CD4-positive, alpha-beta T cell treated with Interleukin-6 at 100 ng/mL for 8 hours (primary cell): ENCODE measurements at regions not wholly inside any gene's neighbourhood (a gene's known extent, or its start where the extent isn't known, plus 50 kb on each side); places are given as distances from the start of the nearest gene placed in this dataset.
"Not testable (repeated sequence)": the region's sequence is repeated elsewhere in the genome, so short reads cannot be mapped to it uniquely, and the experiment has no call there.

Experiments
- DNase-seq: peaks from one replicate; pipeline ENCODE4 v3.0.0-alpha.2; 2020; ENCODE audit warnings: mixed read lengths, low spot score

- no peak for DNase-seq
Observed at GRCh38 chr1:223022641-223023473, 120.2 kb downstream of the TLR5 start.

- no peak for DNase-seq
Observed at GRCh38 chr1:223023863-223024262, 119.2 kb downstream of the TLR5 start.

DNA sequence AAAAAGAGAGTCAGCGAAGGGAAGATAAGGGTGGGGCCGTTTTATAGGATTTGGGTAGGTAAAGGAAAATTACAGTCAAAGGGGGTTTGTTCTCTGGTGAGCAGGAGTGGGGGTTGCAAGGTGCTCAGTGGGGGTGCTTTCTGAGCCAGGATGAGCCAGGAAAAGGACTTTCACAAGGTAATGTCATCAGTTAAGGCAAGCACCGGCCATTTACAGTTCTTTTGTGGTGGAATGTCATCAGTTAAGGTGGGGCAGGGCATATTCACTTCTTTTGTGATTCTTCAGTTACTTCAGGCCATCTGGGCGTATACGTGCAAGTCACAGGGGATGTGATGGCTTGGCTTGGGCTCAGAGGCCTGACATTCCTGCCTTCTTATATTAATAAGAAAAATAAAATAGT lies 118.6 kb downstream of the TLR5 start:
- not testable (repeated sequence) for DNase-seq

DNA sequence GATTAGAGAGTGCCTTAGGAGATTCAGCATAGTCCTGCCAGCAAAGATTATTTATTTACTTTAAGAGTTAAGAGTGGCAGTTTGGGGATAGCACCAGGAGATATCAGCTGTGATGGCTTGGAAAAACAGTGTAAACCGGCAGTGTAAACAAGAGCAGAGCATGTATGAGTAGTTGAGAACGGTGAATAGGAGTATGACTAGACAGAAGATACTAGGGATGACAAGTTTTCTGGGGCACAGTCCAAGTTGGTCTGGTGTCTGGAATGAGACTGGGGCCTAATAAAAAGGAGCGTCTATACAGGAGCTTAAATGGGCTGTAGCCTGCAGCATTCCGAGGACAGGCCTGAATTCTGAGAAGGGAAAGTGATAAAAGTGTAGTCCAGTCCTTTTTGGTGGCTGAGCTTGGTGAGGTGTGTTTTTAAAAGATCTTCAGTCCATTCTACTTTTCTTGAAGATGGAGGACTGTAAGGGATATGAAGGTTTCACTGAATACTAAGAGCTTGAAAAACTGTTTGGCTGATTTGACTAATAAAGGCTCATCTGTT lies 117.8 kb downstream of the TLR5 start:
- not testable (repeated sequence) for DNase-seq

DNA sequence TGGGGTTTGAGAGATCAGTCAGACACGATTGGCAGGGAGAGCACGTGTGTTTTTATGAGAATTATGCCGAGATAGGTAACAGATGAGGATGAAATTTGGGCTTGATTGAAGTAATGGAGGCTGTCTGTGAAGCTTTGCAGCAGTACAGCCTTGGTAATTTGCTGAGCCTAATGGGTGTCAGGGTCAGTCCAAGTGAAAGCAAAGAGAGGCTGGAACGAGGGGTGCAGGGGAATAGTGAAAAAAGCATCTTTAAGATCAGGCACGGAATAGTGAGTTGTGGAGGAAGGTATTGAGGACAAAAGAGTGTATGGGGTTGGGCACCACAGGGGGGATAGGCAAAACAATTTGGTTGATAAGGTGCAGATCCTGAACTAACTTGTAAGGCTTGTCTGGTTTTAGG lies 116.4 kb downstream of the TLR5 start:
- DNase-seq: not testable (repeated sequence)

GRCh38 chr1:223029985-223030769 lies 112.9 kb downstream of the TLR5 start:
- no peak for DNase-seq

- no peak for DNase-seq
Observed at GRCh38 chr1:223030871-223031400, 112.1 kb downstream of the TLR5 start.

GRCh38 chr1:223031733-223032601 lies 111.1 kb downstream of the TLR5 start:
- DNase-seq: no peak

DNA sequence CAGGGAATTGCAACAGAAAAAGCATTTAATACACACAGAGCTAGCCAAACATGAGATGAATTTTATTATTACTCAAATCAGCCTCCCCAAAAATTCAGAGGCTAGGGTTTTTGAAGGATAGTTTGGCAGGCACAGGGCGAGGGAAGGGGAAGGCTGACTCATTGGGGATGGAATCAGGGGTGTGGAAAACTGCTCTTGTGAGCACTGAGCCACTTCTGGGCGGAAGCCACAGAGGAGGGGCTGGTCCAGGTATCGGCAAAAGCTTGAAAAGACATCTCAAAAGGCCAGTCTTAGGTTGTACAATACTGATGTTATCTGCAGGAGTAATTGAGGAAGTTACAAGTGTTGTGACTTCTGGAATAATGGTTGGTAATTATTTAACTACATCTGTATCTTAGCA lies 109.4 kb downstream of the TLR5 start:
- no peak for DNase-seq

- no peak for DNase-seq
Observed at GRCh38 chr1:223034270-223034798, 108.7 kb downstream of the TLR5 start.

DNA sequence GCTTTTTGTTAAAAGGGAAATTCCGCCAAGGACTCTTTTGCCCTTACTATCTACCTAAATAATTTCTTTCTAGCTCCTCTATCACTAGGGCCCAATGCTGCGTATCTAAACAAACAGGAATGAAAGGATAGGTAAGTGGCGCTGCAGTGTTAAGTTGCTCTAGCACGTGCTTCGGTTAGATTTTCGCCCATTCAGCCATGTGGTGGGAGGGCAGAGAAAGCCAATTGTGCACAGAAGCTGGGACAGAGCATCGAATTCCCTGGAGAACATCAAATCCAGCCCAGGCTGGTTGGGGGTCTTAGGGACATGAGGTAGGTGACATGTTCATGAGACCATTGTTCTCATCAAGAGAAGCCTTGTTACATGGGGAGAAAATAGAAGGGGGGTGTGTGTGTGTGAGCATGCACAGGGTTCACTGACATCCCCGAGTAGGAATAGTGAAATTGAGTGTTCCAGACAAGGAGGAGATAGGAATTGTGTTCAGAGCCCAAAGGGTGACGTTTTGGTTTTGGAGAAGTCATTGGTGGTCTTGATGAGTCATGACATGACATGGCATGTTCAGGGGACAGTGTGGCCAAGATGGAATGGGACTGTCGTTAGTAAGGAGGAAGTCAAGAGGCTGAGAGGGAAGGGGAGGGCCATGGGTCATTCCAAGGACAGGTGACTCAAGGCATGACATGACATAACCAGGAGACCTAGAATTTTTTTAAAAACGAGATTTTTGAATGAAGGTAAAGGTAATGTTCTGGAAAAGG lies 107.1 kb downstream of the TLR5 start:
- DNase-seq: no peak

DNA sequence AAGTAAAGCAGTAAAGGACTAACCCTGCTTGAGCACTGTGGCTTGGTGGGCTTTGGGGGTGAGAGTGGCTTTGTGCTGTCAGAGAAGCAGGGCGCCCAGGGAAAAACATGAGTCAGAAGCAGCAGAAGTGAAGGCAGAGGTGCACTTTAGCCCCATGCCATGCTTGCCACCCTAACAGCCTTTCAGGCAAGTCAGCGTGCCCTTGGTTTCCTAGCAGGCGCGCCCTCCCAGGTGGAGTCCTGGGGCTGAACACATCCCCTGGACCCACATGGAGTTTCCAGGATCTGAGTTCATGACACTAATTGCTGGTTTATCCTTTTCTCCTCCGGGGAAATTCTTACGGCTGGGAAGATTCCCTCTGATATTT lies 106.6 kb downstream of the TLR5 start:
- no peak for DNase-seq

DNA sequence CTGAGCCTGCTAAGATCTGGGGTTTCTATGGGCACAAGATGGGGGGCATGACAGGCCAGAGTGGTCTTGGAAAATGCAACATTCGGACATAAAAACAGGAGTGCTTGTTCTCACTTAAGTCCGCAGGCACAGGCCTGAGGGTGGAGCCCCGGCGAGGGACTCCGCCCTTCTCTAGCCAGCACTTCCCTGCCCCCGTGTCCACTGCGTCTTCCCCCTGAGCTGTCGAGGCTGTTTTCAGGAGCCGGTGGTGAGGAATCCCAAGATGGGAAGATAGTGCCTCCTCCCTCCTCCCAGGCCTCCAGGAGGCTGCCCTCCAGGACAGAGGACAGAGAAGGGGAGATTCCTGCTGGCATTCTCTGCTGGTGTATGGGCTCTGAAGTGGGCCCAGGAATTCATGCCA lies 105.2 kb downstream of the TLR5 start:
- no peak for DNase-seq

DNA sequence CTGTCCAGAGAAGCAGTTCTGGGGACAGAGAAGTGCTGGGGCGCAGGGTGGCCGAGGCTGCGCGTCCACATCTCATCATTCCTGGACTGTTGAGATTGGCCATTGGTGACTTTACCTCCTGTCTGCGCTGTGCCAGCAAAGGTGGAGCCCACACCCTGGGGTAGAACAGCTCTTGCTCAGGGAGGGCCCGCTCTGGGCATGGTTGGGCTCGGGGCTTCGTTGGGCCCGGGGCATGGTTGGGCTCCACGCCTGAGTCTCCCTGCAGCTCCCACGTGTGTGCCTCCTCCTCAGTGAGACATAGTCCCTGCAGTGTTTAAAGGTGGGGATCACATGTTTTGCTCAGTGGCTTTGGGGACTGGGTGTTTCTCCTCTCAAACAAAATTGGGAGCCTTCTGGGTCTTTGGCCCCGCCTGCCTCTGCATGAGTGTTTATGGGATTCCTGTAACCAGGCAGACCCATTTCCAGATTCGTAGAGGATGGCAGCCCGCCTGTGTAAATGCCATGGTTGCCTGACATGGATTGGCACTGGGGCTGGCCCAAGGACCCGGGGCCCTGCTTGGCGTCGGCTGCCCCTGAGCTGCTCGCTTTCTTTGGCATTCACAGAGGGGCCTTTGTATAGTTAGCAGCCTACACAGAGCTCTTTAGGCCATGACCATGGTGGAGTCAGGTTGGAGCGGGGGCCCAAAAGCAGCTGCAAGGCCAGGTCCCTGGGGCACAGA lies 104.6 kb downstream of the TLR5 start:
- DNase-seq: no peak

DNA sequence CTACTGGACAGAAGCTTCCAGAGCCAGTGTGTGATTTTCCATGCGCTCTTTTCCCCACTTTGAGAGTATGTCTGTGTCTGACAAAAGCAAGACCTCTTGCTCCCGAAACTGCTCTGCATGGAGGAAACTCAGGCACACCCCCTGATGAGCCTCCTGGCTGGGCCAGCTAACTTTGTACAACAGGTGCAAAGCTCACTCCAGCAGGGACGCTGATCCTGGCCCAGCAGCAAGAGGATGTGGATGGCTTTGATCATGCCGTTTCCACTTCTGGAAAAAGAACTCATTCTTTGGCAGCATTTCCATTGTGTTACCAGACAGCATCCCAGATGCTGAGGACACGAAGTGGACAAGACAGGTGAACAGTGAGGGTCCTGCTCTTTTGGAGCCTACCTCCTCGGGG lies 103.1 kb downstream of the TLR5 start:
- DNase-seq: no peak

DNA sequence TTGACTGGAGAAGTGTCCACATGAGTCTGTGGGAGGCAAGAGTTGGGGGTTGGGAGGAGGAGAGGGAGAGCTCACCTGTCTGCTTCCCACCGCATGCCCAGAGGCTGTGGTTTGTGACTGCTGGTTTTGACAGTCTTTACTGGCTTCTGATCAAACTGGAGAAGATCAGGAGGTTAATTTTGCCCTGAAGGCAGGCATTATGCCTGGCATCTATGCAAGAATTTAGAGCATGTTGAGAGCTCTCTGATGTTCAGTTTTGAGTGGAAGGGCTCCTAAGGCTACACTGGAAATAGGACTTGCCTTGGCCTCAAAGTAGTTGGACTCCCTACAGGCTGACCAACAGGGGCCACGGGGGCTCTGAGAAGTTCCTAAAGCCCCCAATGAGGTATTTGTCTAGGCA lies 101.6 kb downstream of the TLR5 start:
- DNase-seq: no peak

- no peak for DNase-seq
Observed at GRCh38 chr1:223045164-223045957, 97.7 kb downstream of the TLR5 start.

- no peak for DNase-seq
Observed at GRCh38 chr1:223046011-223046410, 97.0 kb downstream of the TLR5 start.

DNA sequence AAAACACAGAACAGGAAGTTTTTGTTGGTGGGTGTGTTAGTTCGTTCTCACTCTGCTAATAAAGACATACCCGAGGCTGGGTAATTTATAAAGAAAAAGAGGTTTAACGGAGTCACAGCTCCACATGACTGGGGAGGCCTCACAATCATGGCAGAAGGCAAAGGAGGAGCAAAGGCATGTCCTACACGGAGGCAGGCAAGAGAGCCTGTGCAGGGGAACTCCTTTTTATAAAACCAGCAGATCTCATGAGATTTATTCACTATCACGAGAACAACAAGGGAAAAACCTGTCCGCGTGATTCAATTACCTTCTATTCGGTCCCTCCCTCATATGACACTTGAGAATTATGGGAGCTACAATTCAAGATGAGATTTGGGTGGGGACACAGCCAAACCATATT lies 96.6 kb downstream of the TLR5 start:
- not testable (repeated sequence) for DNase-seq
